ENCODE measurements at regions not wholly inside any gene's neighbourhood (a gene's known extent, or its start where the extent isn't known, plus 50 kb on each side); places are given as distances from the start of the nearest gene placed in this dataset.

DNA sequence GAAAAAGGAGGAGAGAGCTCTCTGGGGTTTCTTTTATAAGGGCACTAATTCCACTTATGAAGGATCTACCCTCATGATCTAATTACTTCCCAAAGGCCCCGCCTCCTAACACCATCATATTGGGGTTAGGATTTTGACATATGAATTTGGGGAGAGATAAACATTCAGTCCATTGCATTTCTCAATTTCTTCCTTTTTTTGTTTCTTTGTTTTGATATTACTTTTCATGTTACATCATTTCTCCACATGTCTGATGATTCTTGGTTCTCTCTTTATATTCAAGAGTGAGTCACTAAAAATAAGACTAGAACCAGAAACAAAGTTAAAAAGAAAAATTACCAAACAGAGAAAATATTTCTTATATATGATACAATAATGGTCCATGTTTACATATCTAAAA lies 63.2 kb upstream of the DUSP10 start:
- no peak for DNase-seq

DNA sequence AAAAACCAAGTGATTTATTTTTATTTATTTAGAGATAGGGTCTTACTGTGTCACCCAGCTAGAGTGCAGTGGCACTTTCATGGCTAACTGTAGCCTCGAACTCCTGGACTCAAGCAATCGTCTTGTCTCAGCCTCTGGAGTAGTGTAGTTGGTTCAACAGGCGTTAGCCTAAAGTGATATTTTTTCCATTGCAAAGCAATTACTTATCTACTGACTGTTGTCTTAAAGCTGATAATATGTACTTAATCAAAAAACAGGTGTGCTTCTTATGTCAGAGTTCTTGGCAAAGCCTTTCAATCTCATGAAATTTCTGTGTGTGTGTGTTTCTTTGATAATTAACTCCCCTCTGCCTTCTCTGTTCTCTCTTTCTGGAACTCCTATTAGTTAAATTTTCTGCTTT lies 62.4 kb upstream of the DUSP10 start:
- no peak for DNase-seq

DNA sequence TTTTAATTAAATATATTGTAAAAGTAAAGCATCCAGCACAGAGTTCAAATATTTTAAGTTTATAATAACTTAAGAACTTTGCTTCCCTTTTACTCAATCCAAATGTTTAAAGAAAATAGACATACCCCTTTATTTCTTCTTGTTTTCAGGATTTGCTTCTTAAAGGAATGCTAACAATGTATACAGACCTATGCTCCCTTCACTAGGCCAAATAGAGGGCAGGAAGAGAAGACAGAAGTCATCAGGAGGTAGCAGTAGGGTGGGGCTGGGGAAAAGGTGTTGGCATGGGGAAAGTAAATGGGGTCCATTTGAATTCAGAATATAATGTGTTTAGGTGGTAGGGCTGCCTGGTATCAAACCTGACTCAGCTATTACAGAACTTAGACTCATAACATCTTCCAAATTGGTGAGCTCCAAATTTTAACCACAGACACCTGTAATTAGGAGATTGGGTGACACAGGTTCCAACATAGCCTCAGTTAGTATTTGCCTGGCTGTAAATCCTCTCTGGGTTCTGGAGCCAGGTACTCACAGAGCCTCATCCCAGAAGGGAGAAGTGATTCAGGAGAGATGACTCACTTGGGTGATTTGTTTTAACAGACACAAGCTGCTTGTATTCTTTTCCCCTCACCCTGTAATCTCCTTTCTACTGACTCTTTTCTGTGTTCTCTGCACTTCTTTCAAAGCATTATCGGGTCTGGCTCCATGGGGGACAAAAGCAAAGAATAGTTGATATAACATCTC lies 60.1 kb upstream of the DUSP10 start:
- peak; percentile 48 for DNase-seq

DNA sequence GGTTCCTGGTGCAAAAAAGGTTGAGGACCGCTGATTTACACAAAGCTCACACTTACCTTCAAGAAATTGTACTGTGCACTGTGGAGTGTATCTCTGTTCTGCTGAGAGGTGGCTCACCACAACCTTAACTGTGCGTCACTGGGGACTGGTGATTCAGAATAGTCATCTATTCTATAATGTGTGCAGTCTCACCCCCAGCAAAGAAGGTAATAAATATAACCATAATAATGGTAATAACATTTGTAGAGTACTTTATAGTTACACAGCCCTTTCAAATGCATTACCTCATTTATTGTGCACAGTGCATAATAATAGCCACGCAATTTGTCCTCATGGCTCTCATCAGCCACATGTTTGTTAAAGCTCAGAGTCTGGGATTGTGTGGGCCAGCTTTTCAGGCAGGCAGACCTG lies 59.4 kb upstream of the DUSP10 start:
- DNase-seq: no peak

DNA sequence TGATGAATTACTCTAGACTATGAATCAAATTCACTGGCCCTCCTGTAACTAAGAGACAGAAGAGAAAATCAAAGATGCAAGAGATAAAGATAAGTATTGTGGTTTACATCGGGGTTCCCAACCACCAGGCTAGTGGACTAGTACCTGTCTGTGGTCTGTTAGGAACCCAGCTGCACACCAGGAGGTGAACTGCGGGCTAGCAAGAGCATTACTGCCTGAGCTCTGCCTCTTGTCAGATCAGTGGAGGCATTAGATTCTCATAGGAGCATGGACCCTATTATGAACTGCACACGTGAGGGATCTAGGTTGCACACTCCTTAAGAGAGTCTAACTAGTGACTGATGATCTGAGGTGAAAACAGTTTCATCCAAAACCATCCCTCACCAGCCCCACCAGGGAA lies 58.9 kb upstream of the DUSP10 start:
- DNase-seq: no peak

DNA sequence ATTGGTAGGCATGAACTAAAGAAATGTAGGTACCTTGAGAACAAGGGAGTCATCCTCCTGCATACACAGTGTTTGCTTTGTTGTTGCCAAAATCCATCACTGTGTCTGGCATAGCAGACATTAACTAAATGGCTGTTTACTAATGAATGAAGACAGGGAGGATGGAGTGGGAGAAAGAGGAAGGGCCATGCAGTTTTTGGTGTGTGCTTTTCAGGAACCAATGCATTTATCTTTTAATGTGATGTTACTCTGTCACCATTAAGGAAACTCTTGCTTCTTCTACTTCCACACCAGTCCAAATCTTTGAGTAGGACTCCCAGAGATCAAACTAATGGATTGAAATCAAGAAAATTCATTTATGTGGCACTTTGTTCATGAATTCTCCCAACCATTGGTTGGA lies 55.6 kb upstream of the DUSP10 start:
- DNase-seq: no peak

DNA sequence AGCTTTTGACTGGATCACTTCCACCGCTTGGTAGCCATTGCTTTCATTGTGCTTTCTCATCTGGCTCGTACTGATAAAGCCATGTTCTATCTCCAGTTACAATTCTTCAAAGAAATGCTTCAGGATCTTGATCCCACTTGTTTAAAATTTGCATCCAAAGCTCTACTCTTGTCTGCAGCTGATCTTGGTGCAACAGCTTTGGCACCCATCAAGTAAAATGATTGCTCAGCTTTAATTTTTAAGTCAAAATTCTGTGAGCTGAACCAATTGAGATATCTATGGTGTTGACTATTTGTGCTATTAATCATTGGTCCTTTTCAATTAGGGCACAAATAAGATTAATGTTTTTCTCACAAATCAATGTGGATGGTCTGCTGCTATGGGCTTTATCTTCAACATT lies 54.8 kb upstream of the DUSP10 start:
- DNase-seq: no peak

DNA sequence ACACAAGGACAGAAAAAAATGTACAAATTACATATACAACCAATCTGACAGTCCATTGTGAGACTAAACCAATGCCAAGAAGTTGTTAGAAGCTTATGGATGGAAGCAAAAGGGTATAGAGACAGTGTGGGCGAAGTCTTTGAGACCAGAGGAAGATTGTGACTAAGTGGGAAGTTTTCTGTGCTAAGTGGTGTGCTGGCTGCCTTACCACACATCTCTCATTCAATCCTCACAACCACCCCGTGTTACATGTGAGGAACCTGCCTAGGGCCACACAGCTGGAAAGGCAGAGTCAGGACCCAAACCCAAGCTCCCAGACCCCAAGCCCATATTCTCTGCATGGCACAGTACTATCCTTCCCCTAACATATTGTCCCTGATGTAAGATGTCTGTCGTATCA lies 53.5 kb upstream of the DUSP10 start:
- no peak for DNase-seq

DNA sequence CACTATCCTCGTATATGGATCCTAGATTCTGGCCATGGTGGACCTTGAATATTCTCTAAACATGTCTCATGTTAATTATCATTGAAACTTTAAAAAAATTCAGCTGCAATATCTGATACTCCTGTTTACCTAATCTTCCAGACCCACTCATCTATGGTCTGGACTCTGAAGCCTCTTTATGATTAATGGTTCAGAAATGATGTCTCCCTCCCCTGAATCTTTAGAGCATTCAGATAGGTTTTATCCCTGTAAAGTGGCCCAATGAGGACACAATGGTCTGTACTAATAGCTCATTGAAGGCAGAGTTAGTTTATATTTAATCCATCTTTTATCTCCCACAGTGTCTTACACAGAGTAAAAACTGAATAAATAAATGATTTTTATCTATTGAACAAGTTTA lies 53.0 kb upstream of the DUSP10 start:
- DNase-seq: no peak

DNA sequence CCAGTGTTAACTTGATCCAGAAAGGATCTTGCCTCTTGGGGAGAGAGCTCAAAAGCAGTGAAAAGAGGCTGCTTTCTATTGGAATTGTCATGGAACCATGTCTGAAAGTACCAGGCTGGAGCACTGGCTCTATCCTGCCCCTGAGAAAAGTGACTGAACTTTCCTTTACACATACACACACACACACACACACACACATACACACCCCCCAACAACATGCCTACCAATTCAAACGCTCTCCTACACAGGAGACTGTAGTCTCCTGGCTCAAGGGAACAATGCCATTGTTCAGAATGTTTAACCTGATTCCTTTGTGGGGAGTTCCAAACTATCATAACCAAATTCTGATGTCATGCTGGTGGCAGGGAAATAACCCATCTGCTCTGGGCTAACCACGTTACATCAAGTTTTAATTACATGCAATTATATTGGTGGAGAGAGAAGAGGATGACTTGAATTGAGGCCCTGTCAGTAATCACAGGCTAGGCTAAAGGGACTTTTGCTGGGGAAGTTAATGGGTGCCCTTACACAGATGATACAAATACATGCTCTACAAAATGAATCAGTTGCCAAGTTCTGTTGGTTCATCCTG lies 52.3 kb upstream of the DUSP10 start:
- peak; percentile 21 for DNase-seq

DNA sequence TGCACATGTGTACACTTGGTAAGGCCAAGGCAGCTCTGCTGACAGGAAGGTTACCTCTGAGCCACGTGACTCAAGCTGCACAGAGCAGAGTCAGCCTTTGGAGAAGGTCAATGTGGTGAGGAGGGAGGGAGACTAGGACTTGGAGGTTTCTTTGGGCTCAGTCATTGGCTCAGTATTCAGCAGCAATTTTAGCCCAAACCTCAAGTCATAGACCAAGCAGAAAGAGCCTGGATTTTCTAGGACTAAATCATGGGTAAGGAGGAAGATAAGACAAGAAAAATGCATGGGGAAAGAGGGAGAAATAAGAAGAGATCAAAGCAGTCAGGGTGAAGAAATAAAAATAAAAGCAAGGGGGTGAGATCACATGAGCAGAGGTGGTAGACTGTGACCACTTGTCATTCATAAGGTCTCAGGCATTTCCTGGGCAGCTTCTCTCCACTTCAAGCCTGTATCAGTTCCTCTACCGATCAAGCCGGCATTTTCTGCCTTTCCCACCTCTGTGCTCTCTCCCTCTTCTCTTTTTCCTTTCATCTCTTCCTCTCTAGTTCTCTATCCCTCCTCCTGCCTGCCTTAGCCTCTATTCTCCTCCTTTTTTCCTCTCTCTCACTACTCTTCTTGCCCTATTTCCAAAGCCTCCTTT lies 51.7 kb upstream of the DUSP10 start:
- DNase-seq: no peak

DNA sequence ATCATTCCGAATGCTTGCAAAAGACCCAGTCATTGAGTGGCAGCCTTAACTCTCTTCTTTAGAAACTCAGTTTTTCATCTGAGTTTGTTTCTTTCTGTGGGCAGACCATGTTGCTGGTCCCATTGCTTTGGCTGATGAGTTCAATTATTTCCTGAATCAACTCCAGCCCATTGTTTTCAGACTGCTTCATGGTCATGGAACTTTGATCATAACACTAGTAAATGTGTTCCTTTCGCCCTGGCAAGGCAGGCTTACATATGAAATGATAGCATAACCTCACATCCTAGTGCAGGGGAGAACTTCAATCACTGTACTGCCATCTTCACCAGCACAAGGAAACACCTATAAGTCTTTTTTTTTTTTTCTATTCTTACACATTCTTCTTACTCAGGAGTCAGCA lies 50.0 kb upstream of the DUSP10 start:
- no peak for DNase-seq
